ENCODE measurements at regions not wholly inside any gene's neighbourhood (a gene's known extent, or its start where the extent isn't known, plus 50 kb on each side); places are given as distances from the start of the nearest gene placed in this dataset.

- no peak overlapping the region for H3K4me3 ChIP-seq (ENCODE audit: low read length)
- TF ChIP-seq CTCF (IDR thresholded peaks at IDR 0.05; ENCODE audit: insufficient read depth, low read depth, low read length, missing control alignments), result no peak
- no peak for DNase-seq (ENCODE audit: low read depth)
Observed at GRCh38 chr18:23341983-23342382, 111.1 kb upstream of the RIOK3 start.

- H3K4me3 ChIP-seq (ENCODE audit: low read length), result no peak overlapping the region
- no peak for TF ChIP-seq CTCF (IDR thresholded peaks at IDR 0.05; ENCODE audit: insufficient read depth, low read depth, low read length, missing control alignments)
- DNase-seq (ENCODE audit: low read depth), result no peak
Observed at GRCh38 chr18:23342506-23342905, 110.6 kb upstream of the RIOK3 start.

GRCh38 chr18:23350188-23350587, 102.9 kb upstream of the RIOK3 start:
- H3K4me3 ChIP-seq (ENCODE audit: low read length), result no peak overlapping the region
- TF ChIP-seq CTCF (IDR thresholded peaks at IDR 0.05; ENCODE audit: insufficient read depth, low read depth, low read length, missing control alignments), result no peak
- DNase-seq (ENCODE audit: low read depth), result no peak

GRCh38 chr18:23351521-23351920, 101.6 kb upstream of the RIOK3 start:
- no peak for DNase-seq (ENCODE audit: low read depth)
- no peak for TF ChIP-seq CTCF (IDR thresholded peaks at IDR 0.05; ENCODE audit: insufficient read depth, low read depth, low read length, missing control alignments)
- no peak overlapping the region for H3K4me3 ChIP-seq (ENCODE audit: low read length)

GRCh38 chr18:23352042-23352441, 101.0 kb upstream of the RIOK3 start:
- no peak for TF ChIP-seq CTCF (IDR thresholded peaks at IDR 0.05; ENCODE audit: insufficient read depth, low read depth, low read length, missing control alignments)
- no peak for DNase-seq (ENCODE audit: low read depth)

GRCh38 chr18:23353459-23353858, 99.6 kb upstream of the RIOK3 start:
- TF ChIP-seq CTCF (IDR thresholded peaks at IDR 0.05; ENCODE audit: insufficient read depth, low read depth, low read length, missing control alignments), result no peak
- no peak overlapping the region for H3K4me3 ChIP-seq (ENCODE audit: low read length)
- DNase-seq (ENCODE audit: low read depth), result no peak

More at GRCh38 chr18:23352042-23352441, 101.0 kb upstream of the RIOK3 start:
- H3K4me3 ChIP-seq (ENCODE audit: low read length), result no peak overlapping the region

- DNase-seq (ENCODE audit: low read depth), result peak; percentile 71
- no peak overlapping the region for H3K4me3 ChIP-seq (ENCODE audit: low read length)
- TF ChIP-seq CTCF (IDR thresholded peaks at IDR 0.05; ENCODE audit: insufficient read depth, low read depth, low read length, missing control alignments), result no peak
Observed at GRCh38 chr18:23354625-23355024, 98.5 kb upstream of the RIOK3 start.
